GM04503 (cell line): ENCODE measurements at regions not wholly inside any gene's neighbourhood (a gene's known extent, or its start where the extent isn't known, plus 50 kb on each side); places are given as distances from the start of the nearest gene placed in this dataset.

Source experiments
- DNase-seq: peaks from one replicate; pipeline ENCODE4 v3.0.0-alpha.2; 2012; ENCODE audit warnings: low read depth

GRCh38 chr4:35461931-35462659, 782.2 kb downstream of the ARAP2 start:
- DNase-seq: no peak

- DNase-seq: no peak
Observed at GRCh38 chr4:35463251-35463952, 780.9 kb downstream of the ARAP2 start.

GRCh38 chr4:35464964-35465528, 779.3 kb downstream of the ARAP2 start:
- DNase-seq: no peak

- no peak for DNase-seq
Observed at GRCh38 chr4:35491093-35491492, 753.2 kb downstream of the ARAP2 start.

GRCh38 chr4:35493977-35494376, 750.3 kb downstream of the ARAP2 start:
- no peak for DNase-seq

- no peak for DNase-seq
Observed at GRCh38 chr4:35494955-35495354, 749.4 kb downstream of the ARAP2 start.

GRCh38 chr4:35500812-35501211, 743.5 kb downstream of the ARAP2 start:
- no peak for DNase-seq

- DNase-seq: no peak
Observed at GRCh38 chr4:35503435-35503834, 740.9 kb downstream of the ARAP2 start.

- DNase-seq: no peak
Observed at GRCh38 chr4:35506161-35506560, 738.2 kb downstream of the ARAP2 start.

- DNase-seq: no peak
Observed at GRCh38 chr4:35511851-35512250, 732.5 kb downstream of the ARAP2 start.

- DNase-seq: no peak
Observed at GRCh38 chr4:35516102-35516501, 728.2 kb downstream of the ARAP2 start.

GRCh38 chr4:35520059-35520458, 724.3 kb downstream of the ARAP2 start:
- DNase-seq: no peak

GRCh38 chr4:35521682-35522081, 722.6 kb downstream of the ARAP2 start:
- DNase-seq: no peak

- no peak for DNase-seq
Observed at GRCh38 chr4:35525192-35525978, 718.9 kb downstream of the ARAP2 start.

GRCh38 chr4:35526456-35526855, 717.9 kb downstream of the ARAP2 start:
- DNase-seq: no peak

- no peak for DNase-seq
Observed at GRCh38 chr4:35534962-35535361, 709.4 kb downstream of the ARAP2 start.

- DNase-seq: no peak
Observed at GRCh38 chr4:35538807-35539206, 705.5 kb downstream of the ARAP2 start.

GRCh38 chr4:35539404-35540055, 704.8 kb downstream of the ARAP2 start:
- DNase-seq: no peak

- no peak for DNase-seq
Observed at GRCh38 chr4:35541146-35541887, 703.0 kb downstream of the ARAP2 start.

GRCh38 chr4:35541888-35542213, 702.5 kb downstream of the ARAP2 start:
- no peak for DNase-seq

- no peak for DNase-seq
Observed at GRCh38 chr4:35548921-35549320, 695.4 kb downstream of the ARAP2 start.
